Stimulated activated CD8-positive, alpha-beta memory T cell treated with anti-CD3 and anti-CD28 coated beads, Interleukin-12 subunit alpha, Interleukin-12 subunit beta, amount 100 ng/mL, for 1 hour (primary cell): ENCODE measurements at regions not wholly inside any gene's neighbourhood (a gene's known extent, or its start where the extent isn't known, plus 50 kb on each side); places are given as distances from the start of the nearest gene placed in this dataset.
"Not testable (repeated sequence)": the region's sequence is repeated elsewhere in the genome, so short reads cannot be mapped to it uniquely, and the experiment has no call there.

Experiments
- DNase-seq: peaks from one replicate; pipeline ENCODE4 v3.0.0-alpha.2; 2020; ENCODE audit warnings: low read depth

- no peak for DNase-seq
Observed at GRCh38 chr9:97176206-97176605, 131.3 kb upstream of the CCDC180 start.

DNA sequence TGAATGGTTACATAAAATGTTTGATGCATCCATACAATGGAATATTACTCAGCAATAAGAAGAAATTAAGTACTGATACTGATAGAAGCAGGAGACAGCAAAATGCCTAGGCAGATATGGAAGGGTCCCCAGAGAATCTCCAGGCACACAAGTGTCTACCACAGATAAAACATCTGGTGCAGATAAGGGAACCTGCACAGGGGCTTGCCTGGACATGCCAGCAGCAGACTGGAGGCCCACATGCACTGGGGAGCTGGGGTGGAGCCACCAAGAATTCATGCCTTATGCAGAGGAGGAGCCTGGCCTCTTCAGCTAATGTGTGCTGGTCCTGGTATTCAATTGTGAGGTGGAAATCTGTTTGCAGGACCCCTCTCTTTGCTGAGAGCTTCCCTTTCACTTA lies 129.2 kb upstream of the CTSV start:
- not testable (repeated sequence) for DNase-seq

GRCh38 chr9:97166496-97167138 lies 127.7 kb upstream of the CTSV start:
- not testable (repeated sequence) for DNase-seq

DNA sequence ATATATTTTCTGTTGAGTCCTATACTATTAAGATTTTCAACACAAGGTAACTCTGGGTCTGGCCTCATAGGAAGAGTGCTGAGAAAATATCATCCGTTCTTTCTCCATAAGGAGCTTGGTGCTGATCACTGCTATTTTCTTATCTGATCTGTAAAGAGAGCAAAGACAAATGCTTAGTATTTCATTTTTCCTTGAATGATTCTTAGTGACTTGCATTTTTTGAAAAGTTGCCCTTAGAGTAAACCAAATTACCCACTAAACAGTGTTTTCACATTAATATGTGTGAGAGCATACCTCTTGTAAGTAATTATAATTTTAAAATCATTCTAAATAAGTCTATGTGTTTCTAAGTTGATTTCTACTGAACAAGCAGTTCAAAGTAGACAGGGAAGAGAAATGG lies 121.3 kb upstream of the CTSV start:
- no peak for DNase-seq

- not testable (repeated sequence) for DNase-seq
Observed at GRCh38 chr9:97158722-97159121, 119.8 kb upstream of the CTSV start.

DNA sequence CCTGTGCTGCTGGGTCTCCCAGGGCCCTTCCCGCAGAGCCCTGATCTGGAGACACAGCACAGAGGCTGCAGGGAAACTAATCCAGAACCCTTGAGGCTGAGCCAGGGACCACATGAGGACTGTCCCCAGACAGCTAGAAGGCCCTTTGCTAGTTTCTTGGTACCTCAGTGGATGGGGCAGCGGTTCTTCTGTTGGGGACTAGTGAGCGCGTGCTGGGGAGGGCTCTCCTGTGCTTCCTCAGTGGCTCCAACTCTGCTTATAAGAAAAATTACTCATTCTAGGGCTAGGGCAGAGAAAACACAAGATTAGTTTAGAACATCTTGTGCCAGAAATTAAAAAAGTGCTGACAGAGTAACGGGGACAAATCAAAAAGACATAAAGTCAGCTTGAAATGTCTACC lies 116.5 kb upstream of the CTSV start:
- not testable (repeated sequence) for DNase-seq

- DNase-seq = no peak
Observed at GRCh38 chr9:97153967-97154366, 115.0 kb upstream of the CTSV start.

DNA sequence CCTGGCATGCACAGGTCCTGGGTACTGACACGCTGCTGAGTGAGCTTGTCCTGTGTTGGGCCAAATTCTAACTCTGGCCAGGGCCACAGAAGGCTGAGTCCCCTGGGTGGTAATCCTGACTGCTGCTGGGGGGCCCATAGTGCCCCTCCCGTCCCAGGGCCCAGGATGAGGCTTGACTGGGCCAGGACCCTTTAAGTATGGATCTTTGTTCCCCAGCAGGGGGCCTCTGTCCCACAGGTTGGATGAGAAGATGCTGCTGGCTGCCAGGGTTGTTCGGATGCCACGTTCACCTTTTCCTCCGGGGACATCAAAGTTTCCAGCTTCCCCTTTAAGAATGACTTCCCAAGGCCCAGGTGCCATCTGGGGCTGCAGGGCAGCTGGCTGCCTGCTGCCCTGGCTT lies 114.2 kb upstream of the CTSV start:
- not testable (repeated sequence) for DNase-seq

- DNase-seq = not testable (repeated sequence)
Observed at GRCh38 chr9:97150471-97150870, 111.5 kb upstream of the CTSV start.

GRCh38 chr9:97148428-97148827 lies 109.5 kb upstream of the CTSV start:
- not testable (repeated sequence) for DNase-seq

DNA sequence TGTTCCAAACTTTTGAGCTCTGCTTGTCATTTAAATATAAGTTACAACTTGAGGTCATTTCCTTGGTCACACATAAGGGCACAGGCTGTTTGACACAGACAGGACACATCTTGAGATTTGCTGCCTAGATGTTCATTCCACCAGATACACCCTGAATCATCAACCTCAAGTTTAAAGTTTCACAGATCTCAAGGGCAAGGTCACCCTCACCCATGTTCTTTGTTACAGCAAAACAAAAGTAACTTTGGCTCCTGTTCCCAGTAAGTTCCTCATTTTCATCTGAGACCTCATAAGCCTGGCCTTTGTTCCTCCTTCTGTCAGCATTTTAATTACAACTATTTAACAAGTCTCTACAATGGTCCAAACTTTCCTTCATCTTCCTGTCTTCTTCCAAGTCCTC lies 106.7 kb upstream of the CTSV start:
- DNase-seq = not testable (repeated sequence)

DNA sequence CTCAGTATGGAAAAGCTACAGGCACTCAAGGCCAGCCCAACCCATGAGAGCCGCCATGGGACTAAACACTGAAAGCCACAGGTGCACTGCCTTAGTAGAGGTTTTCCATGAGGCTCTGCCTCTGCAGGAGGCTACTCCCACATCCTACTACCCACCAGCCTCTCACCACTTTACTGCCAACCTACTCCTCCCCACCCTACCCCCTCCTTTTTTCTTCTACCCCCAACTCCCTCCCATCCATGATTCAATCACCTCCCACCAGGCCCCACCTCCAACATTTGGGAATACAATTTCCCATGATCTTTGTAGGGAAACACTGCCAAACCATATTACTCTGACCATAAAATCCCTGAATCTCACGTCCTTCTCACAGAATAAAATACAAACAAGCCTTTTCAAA lies 101.6 kb upstream of the CTSV start:
- DNase-seq = no peak

GRCh38 chr9:97136421-97136820 lies 97.5 kb upstream of the CTSV start:
- no peak for DNase-seq

- not testable (repeated sequence) for DNase-seq
Observed at GRCh38 chr9:97133966-97134365, 95.0 kb upstream of the CTSV start.

DNA sequence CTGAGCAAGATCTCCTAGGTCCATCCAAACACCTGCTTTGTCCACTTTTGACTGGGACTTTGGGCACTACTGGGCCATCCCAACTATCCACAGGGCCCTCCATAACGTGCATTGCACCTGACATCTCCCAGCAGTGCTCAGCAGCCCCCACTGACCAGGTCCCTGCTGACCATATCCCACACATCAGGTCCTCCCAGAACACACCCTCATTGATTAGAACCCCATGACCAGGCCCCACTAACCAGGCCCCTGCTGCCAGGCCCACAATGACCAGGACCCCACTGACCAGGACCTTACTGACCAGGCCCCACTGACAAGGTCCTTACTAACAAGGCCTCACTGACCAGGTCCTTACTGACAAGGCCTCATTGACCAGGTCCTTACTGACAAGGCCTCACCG lies 93.9 kb upstream of the CTSV start:
- no peak for DNase-seq

GRCh38 chr9:97130864-97131263 lies 91.9 kb upstream of the CTSV start:
- DNase-seq = not testable (repeated sequence)

- not testable (repeated sequence) for DNase-seq
Observed at GRCh38 chr9:97130387-97130786, 91.4 kb upstream of the CTSV start.

- DNase-seq = no peak
Observed at GRCh38 chr9:97128919-97129318, 90.0 kb upstream of the CTSV start.

DNA sequence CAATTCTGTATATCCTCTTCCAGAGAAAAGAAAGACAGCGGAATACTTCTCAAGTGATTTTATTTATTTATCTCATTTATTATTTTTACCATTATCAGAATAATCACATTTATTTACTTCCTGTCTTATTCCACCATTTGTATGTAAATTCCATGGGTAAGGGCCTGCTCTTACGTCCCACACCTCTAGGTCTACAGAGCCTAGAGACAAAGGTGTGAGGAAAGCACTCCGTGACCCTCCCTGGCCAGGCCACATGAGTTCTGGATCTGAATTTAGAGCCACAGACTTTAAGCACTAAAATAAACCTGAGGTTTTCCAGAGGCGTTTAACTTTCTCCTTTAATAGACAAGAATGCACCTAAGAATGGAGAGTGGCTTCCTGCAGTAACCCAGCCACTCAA lies 85.3 kb upstream of the CTSV start:
- DNase-seq = no peak

DNA sequence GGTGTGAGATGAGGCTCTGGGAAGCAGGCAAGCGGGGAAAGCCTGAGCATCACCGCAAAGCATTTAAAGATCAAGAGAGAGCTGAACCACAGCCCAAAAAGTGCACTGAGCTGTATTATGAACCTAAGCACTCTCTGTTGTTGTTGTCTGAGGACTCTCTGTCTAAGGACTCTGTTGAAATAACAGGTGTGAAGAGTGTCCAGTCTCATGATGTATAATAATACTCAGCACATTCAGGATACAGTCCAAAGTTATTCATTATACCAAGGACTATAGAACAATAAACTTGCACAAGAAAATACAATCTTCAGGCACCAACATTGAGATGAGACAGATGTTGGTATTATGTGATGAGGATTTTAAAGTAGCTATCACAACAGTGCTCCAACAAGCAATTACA lies 71.8 kb upstream of the CTSV start:
- no peak for DNase-seq

- DNase-seq = no peak
Observed at GRCh38 chr9:97109194-97109811, 70.4 kb upstream of the CTSV start.

DNA sequence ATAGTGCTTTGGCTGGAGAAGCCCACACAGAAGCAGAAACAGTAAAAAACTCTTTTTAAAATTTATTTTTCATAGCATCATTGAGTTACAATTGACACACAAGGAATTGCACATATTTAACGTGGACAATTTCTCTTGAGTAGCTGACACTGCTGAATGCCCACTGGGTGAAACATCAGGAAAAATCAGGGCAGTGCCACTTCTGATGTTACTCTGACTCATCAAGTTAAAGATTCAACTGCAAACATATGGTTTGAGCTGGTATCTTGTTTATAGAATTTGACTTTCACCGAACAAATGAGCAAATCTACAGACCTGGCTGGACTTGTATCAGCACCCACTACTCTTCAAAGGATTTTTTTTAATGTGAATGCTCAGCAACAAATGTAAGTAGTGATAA lies 66.3 kb upstream of the CTSV start:
- DNase-seq = not testable (repeated sequence)

GRCh38 chr9:97103613-97104383 lies 64.9 kb upstream of the CTSV start:
- DNase-seq = not testable (repeated sequence)
